ENCODE measurements at regions not wholly inside any gene's neighbourhood (a gene's known extent, or its start where the extent isn't known, plus 50 kb on each side); places are given as distances from the start of the nearest gene placed in this dataset.
"Not testable (repeated sequence)": the region's sequence is repeated elsewhere in the genome, so short reads cannot be mapped to it uniquely, and the experiment has no call there.

DNA sequence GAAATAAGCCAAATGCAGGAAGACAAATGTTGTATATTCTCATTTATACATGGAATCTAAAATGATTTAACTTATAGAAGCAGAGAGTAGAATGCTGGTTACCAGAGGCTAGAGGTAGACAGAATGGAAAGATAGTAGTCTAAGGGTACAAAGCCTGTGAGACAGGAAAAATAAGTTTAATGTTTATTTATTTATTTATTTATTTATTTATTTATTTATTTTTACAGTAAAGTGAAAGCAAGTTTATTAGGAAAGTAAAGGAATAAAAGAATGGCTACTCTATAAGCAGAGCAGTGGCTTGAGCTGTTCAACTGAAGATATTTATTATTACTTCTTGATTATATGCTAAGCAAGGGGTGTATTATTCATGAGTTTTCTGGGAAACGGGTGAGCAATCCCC lies 203.2 kb downstream of the LAS1L start:
- Mint-ChIP-seq H3K27ac (no peak overlapping the region), H3K27me3 (peaks cover 34% of the 10 kb centered on the region), H3K4me1 (ENCODE audit: low read depth) (no peaks in the 10 kb centered on the region), H3K9me3 (peaks cover 15% of the 10 kb centered on the region), H3K36me3 (ENCODE audit: low read depth) (no peaks in the 10 kb centered on the region), H3K4me3 (no peak overlapping the region)
- DNase-seq, result no peak

DNA sequence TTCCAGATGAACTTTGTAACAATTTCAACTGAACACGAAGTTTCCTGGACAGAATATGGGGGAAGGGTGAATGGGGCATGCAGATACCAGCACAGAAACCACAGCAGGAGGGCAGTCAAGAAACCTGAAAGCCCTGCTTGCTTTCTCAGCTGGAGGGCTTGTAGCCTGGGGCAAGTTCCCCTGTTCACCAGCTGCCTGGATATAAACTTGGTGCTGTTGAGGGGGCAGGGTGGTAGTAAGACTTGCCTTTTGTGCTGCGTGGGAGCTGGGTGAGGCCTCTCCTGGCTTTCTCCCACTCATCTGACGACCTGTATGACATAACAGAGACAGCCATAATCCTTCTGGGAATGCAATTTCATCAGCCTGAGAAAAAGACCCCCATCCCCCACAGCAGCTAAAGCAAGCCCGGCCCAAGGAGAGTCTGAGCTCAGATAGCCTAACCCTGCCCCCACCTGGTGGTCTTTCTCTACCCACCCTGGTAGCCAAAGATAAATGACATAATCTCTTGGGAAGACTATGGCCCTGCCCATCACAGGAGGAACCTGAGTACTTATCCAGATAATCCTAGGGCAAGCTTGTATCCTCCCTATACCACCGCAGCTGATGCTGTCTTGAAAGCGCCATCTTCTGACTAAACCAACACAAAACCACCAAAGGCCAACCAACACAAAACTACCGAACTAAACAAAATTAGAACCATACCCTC lies 234.3 kb downstream of the LAS1L start:
- Mint-ChIP-seq H3K27me3 (peaks cover 10% of the 10 kb centered on the region), H3K9me3 (peaks cover 18% of the 10 kb centered on the region), H3K27ac (no peak overlapping the region), H3K4me1 (ENCODE audit: low read depth) (no peaks in the 10 kb centered on the region), H3K4me3 (no peak overlapping the region), H3K36me3 (ENCODE audit: low read depth) (no peaks in the 10 kb centered on the region)
- DNase-seq, result no peak

DNA sequence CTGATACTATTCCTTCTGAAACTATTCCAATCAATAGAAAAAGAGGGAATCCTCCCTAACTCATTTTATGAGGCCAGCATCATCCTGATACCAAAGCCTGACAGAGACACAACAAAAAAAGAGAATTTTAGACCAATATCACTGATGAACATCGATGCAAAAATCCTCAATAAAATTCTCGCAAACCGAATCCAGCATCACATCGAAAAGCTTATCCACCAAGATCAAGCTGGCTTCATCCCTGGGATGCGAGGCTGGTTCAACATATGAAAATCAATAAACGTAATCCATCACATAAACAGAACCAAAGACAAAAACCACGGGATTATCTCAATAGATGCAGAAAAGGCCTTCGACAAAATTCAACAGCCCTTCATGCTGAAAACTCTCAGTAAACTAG lies 251.7 kb downstream of the LAS1L start:
- H3K4me1 Mint-ChIP-seq (ENCODE audit: low read depth); DNase-seq: not testable (repeated sequence)
- H3K9me3 Mint-ChIP-seq, result peaks cover 22% of the 10 kb centered on the region

DNA sequence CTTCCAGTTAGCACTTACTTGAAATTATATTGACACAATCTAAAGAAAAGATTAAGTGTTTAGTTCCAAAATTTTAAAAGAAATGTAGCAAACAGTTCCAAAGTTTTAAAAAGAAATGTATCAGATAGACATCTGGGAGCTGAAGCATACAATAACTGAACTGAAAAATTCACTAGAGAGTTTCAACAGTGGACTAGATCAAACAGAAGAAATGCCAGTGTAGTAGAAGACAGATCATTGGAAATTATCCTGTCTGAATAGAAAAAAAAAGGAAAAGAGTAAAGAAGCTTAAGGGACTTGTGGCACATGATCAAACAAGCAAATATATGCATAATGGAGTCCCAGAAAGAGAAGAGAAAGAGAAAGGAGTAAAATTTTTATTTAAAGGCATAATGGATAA lies 261.4 kb downstream of the LAS1L start:
- Mint-ChIP-seq H3K4me1 (ENCODE audit: low read depth) (no peaks in the 10 kb centered on the region), H3K4me3 (no peak overlapping the region), H3K27me3 (peaks cover 8% of the 10 kb centered on the region), H3K9me3 (peaks cover 39% of the 10 kb centered on the region), H3K36me3 (ENCODE audit: low read depth) (peaks cover 10% of the 10 kb centered on the region), H3K27ac (no peak overlapping the region)
- DNase-seq, result no peak

More for the DNA sequence above, 251.7 kb downstream of the LAS1L start:
- not testable (repeated sequence) for H3K4me3 Mint-ChIP-seq; H3K27ac Mint-ChIP-seq; H3K36me3 Mint-ChIP-seq (ENCODE audit: low read depth)
- H3K27me3 Mint-ChIP-seq, result peaks cover 39% of the 10 kb centered on the region

DNA sequence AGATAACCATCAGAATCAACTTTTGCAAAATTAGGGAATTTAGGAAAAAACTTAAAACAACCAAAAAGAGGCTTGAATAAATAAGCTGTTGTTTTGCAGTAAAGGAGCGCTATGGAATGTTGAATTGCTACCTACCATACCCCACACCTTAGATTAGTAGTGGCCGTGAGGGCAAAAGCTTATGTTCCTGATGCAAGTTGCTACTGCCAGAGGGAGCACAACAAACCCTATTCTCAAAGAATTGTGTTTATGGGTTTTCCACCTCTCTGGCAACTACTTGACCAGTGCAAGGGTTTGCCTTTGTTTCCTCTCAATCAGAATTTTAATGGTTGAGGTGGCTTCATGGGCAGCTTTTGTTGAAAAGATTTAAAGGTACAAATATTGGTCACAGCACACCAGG lies 268.1 kb downstream of the LAS1L start:
- Mint-ChIP-seq H3K36me3 (ENCODE audit: low read depth) (peaks cover 6% of the 10 kb centered on the region), H3K27ac (no peak overlapping the region), H3K4me3 (no peak overlapping the region), H3K27me3 (peaks cover 22% of the 10 kb centered on the region), H3K4me1 (ENCODE audit: low read depth) (no peaks in the 10 kb centered on the region), H3K9me3 (peaks cover 14% of the 10 kb centered on the region)
- no peak for DNase-seq

DNA sequence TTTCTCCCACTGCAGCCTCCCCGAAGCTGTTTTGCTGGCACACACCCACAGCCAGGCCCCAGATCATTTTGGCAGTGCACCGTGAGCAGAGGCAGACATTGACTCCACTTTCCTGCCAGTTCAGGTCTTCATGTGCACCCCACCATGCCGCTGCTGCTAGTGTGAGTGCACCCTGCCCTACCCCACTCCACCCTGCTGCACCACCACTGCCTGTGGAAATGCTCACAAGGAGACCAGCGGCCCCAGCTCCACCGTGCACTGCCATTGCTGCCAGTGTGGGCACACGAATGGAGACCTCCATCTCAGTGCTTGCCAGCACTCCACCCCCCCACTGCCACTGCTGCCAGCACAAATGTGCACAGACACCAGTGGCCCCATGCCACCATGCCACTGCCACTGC lies 277.6 kb upstream of the ZC4H2 start:
- H3K27me3 Mint-ChIP-seq, result peaks cover 29% of the 10 kb centered on the region
- H3K9me3 Mint-ChIP-seq, result peaks cover 7% of the 10 kb centered on the region
- H3K36me3 Mint-ChIP-seq (ENCODE audit: low read depth), result peaks cover 7% of the 10 kb centered on the region
- H3K27ac Mint-ChIP-seq, result no peak overlapping the region
- no peak for DNase-seq
- H3K4me1 Mint-ChIP-seq (ENCODE audit: low read depth), result no peaks in the 10 kb centered on the region
- H3K4me3 Mint-ChIP-seq, result no peak overlapping the region

DNA sequence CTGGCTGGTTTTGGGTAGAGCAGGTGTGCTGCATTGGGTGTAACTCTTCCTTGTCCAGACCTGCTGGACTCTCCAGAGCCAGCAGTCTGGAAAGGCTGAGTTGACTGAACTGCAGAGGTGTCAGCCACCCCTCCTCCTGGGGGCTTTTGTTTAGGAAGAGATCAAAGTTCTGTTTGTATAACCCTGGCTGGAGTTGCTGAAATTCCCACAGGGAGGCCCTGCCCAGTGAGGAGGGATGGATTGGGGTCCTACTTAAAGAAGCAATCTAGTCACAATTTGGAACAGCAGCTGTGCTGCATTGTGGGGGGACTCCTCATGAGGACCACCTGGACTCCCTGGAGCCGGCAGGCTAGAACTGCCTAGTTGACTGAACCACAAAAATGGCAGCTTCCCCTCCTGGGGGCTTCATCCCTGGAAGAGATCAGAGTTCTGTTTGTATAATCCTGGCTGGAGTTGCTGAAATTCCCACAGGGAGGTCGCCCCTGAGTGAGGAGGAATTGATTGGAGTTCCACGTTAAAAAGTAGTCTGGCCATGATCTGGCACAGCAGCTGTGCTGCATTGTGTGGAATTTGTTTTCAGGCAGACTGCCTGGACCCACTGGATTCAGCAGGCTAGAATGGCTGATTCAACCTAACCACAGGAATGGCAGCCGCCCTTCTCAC lies 264.9 kb upstream of the ZC4H2 start:
- DNase-seq, result no peak
- H3K4me1 Mint-ChIP-seq (ENCODE audit: low read depth), result no peaks in the 10 kb centered on the region
- no peak overlapping the region for H3K27ac Mint-ChIP-seq
- H3K9me3 Mint-ChIP-seq, result peaks cover 41% of the 10 kb centered on the region
- peaks cover 28% of the 10 kb centered on the region for H3K36me3 Mint-ChIP-seq (ENCODE audit: low read depth)
- peaks cover 31% of the 10 kb centered on the region for H3K27me3 Mint-ChIP-seq
- H3K4me3 Mint-ChIP-seq, result no peak overlapping the region

DNA sequence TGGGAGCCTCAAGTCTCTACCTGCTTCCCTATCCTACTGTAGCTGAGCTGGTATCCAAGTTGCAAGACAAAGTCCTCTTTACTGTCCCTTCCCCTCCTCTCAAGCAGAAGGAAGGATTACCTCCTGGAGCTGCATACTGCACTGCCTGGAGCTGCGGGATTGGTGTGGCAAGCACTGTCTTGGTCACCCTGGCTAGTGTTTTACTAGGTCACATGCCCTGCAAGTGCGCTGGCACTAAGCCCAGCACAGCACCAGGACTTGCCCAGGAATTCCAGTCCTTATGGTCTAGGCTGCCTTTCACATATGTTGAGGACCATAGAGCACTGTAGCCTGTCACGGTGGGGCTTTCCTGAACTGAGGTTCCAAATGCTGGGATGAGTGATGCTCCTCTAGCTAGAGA lies 227.3 kb upstream of the ZC4H2 start:
- H3K27me3 Mint-ChIP-seq, result peaks cover 49% of the 10 kb centered on the region
- no peak overlapping the region for H3K4me3 Mint-ChIP-seq
- DNase-seq, result no peak
- H3K27ac Mint-ChIP-seq, result no peak overlapping the region
- peaks cover 13% of the 10 kb centered on the region for H3K9me3 Mint-ChIP-seq
- H3K36me3 Mint-ChIP-seq (ENCODE audit: low read depth), result peaks cover 45% of the 10 kb centered on the region
- no peaks in the 10 kb centered on the region for H3K4me1 Mint-ChIP-seq (ENCODE audit: low read depth)

DNA sequence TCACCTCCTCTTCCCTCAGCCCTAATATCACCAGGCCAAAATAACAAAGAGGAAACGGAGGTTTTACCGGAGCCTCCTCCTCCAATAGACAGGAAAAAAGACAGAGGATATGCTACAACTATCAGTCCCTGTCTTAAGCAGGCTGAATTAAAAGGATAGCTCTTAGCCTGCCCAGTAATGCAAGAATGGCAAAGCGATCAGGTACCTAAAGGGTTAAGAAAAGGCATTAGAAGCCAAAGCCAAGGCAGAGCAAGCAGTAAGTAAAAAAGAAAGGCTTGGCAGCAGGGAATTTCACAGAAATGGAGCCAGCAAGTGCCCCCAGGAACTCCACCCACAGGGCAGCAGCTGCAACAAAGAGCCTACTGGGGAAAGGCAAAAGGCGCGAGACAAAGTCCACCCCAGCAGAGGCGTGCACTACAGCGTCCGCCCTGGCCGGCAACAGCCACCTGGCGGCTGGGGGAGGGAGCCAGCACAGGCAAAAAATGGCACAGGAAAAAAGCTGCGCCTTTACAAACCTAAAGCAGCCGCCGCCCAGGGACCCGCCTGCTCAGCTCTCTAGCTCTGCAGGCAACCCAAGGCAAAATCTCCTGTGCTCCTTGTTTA lies 220.6 kb upstream of the ZC4H2 start:
- no peak for DNase-seq
- peaks cover 43% of the 10 kb centered on the region for H3K27me3 Mint-ChIP-seq
- H3K36me3 Mint-ChIP-seq (ENCODE audit: low read depth), result peaks cover 27% of the 10 kb centered on the region
- H3K4me3 Mint-ChIP-seq, result no peak overlapping the region
- H3K9me3 Mint-ChIP-seq, result peaks cover 7% of the 10 kb centered on the region
- peaks cover 5% of the 10 kb centered on the region for H3K4me1 Mint-ChIP-seq (ENCODE audit: low read depth)
- no peak overlapping the region for H3K27ac Mint-ChIP-seq

DNA sequence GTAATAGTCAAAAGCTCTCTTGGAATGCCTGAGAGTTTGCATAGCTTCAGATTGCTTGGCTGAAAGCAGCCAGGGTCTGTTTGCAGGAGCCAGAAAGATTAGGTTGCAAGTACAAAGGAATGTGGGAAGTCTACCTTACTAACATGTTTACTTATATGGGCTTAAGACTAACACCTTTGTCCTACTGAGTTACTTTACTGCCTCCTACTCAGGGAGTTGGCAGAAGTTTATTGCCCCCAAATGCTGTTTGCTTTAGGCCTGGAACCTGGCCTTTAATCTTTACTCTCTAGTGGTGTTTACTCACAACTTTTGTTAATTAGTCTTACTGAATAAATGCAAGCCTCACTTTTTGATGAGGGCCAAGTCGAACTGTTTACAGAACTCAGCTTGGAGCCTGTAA lies 219.4 kb upstream of the ZC4H2 start:
- peaks cover 5% of the 10 kb centered on the region for H3K4me1 Mint-ChIP-seq (ENCODE audit: low read depth)
- peaks cover 35% of the 10 kb centered on the region for H3K27me3 Mint-ChIP-seq
- no peak overlapping the region for H3K4me3 Mint-ChIP-seq
- H3K36me3 Mint-ChIP-seq (ENCODE audit: low read depth), result peaks cover 19% of the 10 kb centered on the region
- no peak overlapping the region for H3K27ac Mint-ChIP-seq
- no peak for DNase-seq
- peaks cover 7% of the 10 kb centered on the region for H3K9me3 Mint-ChIP-seq

DNA sequence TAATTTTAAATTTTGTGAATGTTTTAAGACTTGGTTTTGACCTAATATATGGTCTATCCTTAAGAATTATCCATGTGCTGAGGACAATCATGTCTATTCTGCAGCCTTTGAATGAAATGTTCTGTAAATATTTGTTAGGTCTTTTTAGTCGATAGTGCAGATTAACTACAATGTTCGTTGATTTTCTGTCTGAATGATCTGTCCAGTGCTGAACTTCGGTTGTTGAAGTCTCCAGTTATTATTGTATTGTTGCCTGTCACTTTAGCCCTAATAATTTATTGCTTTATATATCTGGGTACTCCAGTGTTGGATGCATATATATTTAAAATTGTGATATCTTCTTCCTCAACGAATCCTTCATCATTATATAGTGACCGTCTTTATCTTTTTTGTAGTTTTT lies 218.3 kb upstream of the ZC4H2 start:
- no peak overlapping the region for H3K27ac Mint-ChIP-seq
- peaks cover 5% of the 10 kb centered on the region for H3K4me1 Mint-ChIP-seq (ENCODE audit: low read depth)
- no peak overlapping the region for H3K4me3 Mint-ChIP-seq
- peaks cover 5% of the 10 kb centered on the region for H3K9me3 Mint-ChIP-seq
- DNase-seq, result no peak
- peaks cover 29% of the 10 kb centered on the region for H3K27me3 Mint-ChIP-seq
- H3K36me3 Mint-ChIP-seq (ENCODE audit: low read depth), result peaks cover 11% of the 10 kb centered on the region

DNA sequence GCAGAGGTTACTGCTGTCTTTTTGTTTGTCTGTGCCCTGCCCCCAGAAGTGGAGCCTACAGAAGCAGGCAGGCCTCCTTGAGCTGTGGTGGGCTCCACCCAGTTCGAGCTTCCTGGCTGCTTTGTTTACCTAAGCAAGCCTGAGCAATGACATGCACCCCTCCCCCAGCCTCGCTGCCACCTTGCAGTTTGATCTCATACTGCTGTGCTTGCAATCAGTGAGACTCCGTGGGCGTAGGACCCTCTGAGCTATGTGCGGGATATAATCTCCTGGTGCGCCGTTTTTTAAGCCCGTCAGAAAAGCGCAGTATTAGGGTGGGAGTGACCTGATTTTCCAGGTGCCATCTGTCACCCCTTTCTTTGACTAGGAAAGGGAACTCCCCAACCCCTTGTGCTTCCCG lies 187.1 kb upstream of the ZC4H2 start:
- not testable (repeated sequence) for H3K27ac Mint-ChIP-seq; H3K27me3 Mint-ChIP-seq; DNase-seq; H3K4me3 Mint-ChIP-seq; H3K4me1 Mint-ChIP-seq (ENCODE audit: low read depth)
- Mint-ChIP-seq H3K9me3 (peaks cover 39% of the 10 kb centered on the region), H3K36me3 (ENCODE audit: low read depth) (peaks cover 64% of the 10 kb centered on the region)

DNA sequence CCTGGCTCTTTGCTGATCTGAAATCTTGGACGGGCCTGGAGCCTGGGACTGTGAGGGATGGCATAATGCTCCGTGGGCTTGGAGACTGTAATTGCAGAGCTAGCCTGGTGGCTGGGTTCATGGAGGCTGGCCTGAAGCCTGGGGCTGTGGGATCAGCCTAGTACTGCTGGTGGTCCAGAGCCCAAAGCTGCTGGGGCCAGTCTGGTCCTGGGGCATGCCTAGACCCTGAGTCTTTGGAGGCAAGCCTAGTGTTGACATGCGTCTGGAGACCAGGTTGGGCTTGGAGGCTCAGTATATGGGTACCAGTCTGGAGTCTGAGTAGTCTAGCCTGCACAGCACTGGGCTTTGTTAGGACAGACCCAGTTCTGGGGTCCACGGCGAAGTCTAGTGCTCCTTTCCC lies 172.0 kb upstream of the ZC4H2 start:
- no peak for DNase-seq
- Mint-ChIP-seq H3K4me1 (ENCODE audit: low read depth) (no peaks in the 10 kb centered on the region), H3K27me3 (peaks cover 14% of the 10 kb centered on the region), H3K27ac (no peak overlapping the region), H3K4me3 (no peak overlapping the region), H3K36me3 (ENCODE audit: low read depth) (peaks cover 65% of the 10 kb centered on the region), H3K9me3 (peaks cover 39% of the 10 kb centered on the region)

DNA sequence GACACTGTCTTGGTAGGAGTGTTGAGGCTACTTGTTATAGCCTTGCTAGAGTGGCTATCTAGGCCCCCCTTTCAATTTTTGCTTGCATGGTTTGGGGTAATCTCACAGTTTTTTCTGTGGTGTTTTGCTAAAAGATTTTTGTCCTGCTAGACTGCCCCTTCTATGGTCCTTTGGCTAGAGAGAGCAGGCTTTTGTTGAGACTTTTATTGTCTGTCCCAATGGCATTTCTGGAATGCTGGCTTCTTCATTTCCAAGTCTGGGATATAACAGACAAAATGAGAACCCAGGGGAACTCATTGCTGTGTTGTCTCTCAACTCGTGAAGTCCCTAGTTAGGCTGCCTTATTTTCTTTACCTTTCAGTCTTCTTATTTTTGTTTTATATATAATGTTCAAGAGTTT lies 160.2 kb upstream of the ZC4H2 start:
- H3K27ac Mint-ChIP-seq, result no peak overlapping the region
- no peak for DNase-seq
- H3K36me3 Mint-ChIP-seq (ENCODE audit: low read depth), result peaks cover 31% of the 10 kb centered on the region
- H3K4me3 Mint-ChIP-seq, result no peak overlapping the region
- H3K9me3 Mint-ChIP-seq, result peaks cover 21% of the 10 kb centered on the region
- H3K4me1 Mint-ChIP-seq (ENCODE audit: low read depth), result peaks cover 2% of the 10 kb centered on the region
- H3K27me3 Mint-ChIP-seq, result no peaks in the 10 kb centered on the region

DNA sequence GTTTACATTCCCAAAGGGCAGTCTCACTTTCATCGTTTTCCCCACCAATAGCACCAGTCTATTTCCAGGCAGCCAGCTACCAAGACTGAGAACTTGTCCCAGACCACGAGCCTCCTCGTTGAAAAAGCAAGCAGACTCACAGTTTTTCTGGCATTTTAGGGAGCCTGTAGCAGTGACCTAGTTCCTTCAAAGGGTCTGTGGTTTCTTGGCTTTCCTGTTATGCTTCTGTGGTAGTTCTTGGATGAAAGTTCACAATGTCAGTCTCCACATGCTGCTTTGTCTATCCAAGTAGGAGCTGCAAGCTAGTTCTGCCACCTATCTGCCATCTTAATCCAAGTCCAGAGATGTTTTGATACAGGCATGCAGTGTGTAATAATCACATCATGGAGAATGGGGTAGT lies 151.6 kb upstream of the ZC4H2 start:
- Mint-ChIP-seq H3K27me3 (peaks cover 7% of the 10 kb centered on the region), H3K9me3 (peaks cover 37% of the 10 kb centered on the region), H3K27ac (peak overlapping the region; percentile 45), H3K4me3 (no peak overlapping the region), H3K4me1 (ENCODE audit: low read depth) (peaks cover 24% of the 10 kb centered on the region), H3K36me3 (ENCODE audit: low read depth) (peaks cover 50% of the 10 kb centered on the region)
- DNase-seq, result no peak
